PC-9 (cell line): ENCODE measurements at regions not wholly inside any gene's neighbourhood (a gene's known extent, or its start where the extent isn't known, plus 50 kb on each side); places are given as distances from the start of the nearest gene placed in this dataset.

Experiments used
- BruUV-seq: library from RNA; stranded (reverse); fragments of 400-500 nt; replicated peaks from 2 replicates; lab custom pipeline; 2021; lab: Mats Ljungman, UMichigan
- CTCF ChIA-PET: fragments of 300-600 bp; sonication (Branson Sonifier 250); formaldehyde crosslinking; loops from one replicate; lab custom pipeline; 2022; ENCODE audit warnings: antibody characterized with exemption; lab: Charles Lee
- POLR2A ChIA-PET: fragments of 300-600 bp; sonication (Branson Sonifier 250); formaldehyde crosslinking; loops from one replicate; lab custom pipeline; 2022; ENCODE audit warnings: antibody characterized with exemption; ENCODE audit not compliant: unreplicated experiment; lab: Charles Lee
- DNase-seq, 2 experiments: peaks; one replicate each; pipeline versions ENCODE4 v3.0.0 to v3.0.0-alpha.2; 2015 to 2022; ENCODE audit warnings: mixed read lengths in 1 of 2
- H2AFZ ChIP-seq: fragments of 200-600 bp; sonication (generic); 2 replicates; pipeline ENCODE4 v1.8.1; 2017; ENCODE audit warnings: antibody characterized with exemption
- H3F3A ChIP-seq: fragments of 200-600 bp; sonication (generic); 2 replicates; pipeline ENCODE4 v1.8.1; 2017; ENCODE audit warnings: antibody characterized with exemption, mild to moderate bottlenecking, low read depth; ENCODE audit not compliant: insufficient read depth
- H3K27ac ChIP-seq: fragments of 200-600 bp; sonication (generic); 2 replicates; pipeline ENCODE4 v1.6.1; 2016; ENCODE audit warnings: mixed run types
- H3K27me3 ChIP-seq: fragments of 200-600 bp; sonication (generic); 2 replicates; pipeline ENCODE4 v1.6.1; 2016; ENCODE audit warnings: low read depth, mixed run types; ENCODE audit not compliant: insufficient read depth
- H3K36me3 ChIP-seq: fragments of 200-600 bp; sonication (generic); 2 replicates; pipeline ENCODE4 v1.6.1; 2016; ENCODE audit warnings: low read depth, mixed run types
- H3K4me1 ChIP-seq: fragments of 200-600 bp; sonication (generic); replicated peaks from 2 replicates; pipeline ENCODE4 v1.6.1; 2016; ENCODE audit warnings: mixed run types; ENCODE audit not compliant: insufficient read depth
- H3K4me2 ChIP-seq: fragments of 200-600 bp; sonication (generic); 2 replicates; pipeline ENCODE4 v1.6.1; 2017; ENCODE audit warnings: mixed run types
- H3K4me3 ChIP-seq: fragments of 200-600 bp; sonication (generic); 2 replicates; pipeline ENCODE4 v1.6.1; 2016; ENCODE audit warnings: mixed run types
- H3K79me2 ChIP-seq: fragments of 200-600 bp; sonication (generic); 2 replicates; pipeline ENCODE4 v1.6.1; 2017; ENCODE audit warnings: low read depth, mixed run types
- H3K9me2 ChIP-seq: fragments of 200-600 bp; sonication (generic); 2 replicates; pipeline ENCODE4 v1.8.1; 2017; ENCODE audit warnings: mild to moderate bottlenecking; ENCODE audit not compliant: insufficient read depth
- H3K9me3 ChIP-seq: fragments of 200-600 bp; sonication (generic); 2 replicates; pipeline ENCODE4 v1.8.1; 2016; ENCODE audit warnings: low read depth; ENCODE audit not compliant: insufficient read depth
- H4K20me1 ChIP-seq: fragments of 200-600 bp; sonication (generic); 2 replicates; pipeline ENCODE4 v1.8.1; 2017; ENCODE audit not compliant: insufficient read depth
- EZH2 ChIP-seq: fragments of 200-600 bp; sonication (generic); IDR thresholded peaks from 2 replicates; pipeline ENCODE4 v1.8.0; 2017; ENCODE audit warnings: antibody characterized with exemption, low read depth
- intact Hi-C: fragments of 100-400 bp; cut with micrococcal nuclease; formaldehyde crosslinking; loops from one replicate; pipeline ENCODE4 v1.10.0; 2022; ENCODE audit not compliant: unreplicated experiment
- TF ChIP-seq, protein P1 (sequence below): fragments of 200-600 bp; sonication (generic); conservative IDR thresholded peaks from 2 replicates; pipeline ENCODE4 v1.6.1; 2017; ENCODE audit warnings: mixed run types, antibody characterized with exemption, mild to moderate bottlenecking, moderate library complexity

DNA sequence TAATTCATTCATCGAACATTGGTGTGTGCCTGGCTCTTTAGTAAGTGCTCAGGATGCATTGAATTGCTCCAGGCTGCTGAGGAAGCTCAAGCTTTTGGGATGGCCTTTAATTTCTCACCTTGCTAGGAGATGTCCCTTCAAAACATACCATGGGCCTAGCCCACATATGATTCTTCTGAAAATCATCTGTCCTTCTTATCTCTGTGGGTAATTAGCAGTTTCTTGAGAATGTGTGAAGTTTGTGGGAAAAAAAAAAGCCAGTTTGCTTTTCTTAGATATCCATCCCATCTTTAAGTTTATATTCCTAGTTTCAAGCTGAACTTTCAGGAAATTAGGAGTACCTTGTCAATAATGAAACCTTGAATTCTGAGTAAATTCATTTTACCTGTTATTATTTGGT is 532.3 kb upstream of the SUCLG2 start:
- no peak overlapping the region for H2AFZ ChIP-seq
- no peaks in the 10 kb centered on the region for H4K20me1 ChIP-seq
- no TSS peak for BruUV-seq
- ChIA-PET CTCF (no interaction called here), POLR2A (no interaction called here)
- H3K9me2 ChIP-seq, result no peaks in the 10 kb centered on the region
- H3K79me2 ChIP-seq, result no peaks in the 10 kb centered on the region
- no peak for TF ChIP-seq EZH2
- TF ChIP-seq, protein P1, sequence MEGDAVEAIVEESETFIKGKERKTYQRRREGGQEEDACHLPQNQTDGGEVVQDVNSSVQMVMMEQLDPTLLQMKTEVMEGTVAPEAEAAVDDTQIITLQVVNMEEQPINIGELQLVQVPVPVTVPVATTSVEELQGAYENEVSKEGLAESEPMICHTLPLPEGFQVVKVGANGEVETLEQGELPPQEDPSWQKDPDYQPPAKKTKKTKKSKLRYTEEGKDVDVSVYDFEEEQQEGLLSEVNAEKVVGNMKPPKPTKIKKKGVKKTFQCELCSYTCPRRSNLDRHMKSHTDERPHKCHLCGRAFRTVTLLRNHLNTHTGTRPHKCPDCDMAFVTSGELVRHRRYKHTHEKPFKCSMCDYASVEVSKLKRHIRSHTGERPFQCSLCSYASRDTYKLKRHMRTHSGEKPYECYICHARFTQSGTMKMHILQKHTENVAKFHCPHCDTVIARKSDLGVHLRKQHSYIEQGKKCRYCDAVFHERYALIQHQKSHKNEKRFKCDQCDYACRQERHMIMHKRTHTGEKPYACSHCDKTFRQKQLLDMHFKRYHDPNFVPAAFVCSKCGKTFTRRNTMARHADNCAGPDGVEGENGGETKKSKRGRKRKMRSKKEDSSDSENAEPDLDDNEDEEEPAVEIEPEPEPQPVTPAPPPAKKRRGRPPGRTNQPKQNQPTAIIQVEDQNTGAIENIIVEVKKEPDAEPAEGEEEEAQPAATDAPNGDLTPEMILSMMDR, result no peak
- no peak for DNase-seq
- intact Hi-C loops, result no loop called here
- H3K4me2 ChIP-seq, result no peak overlapping the region
- no peak overlapping the region for H3K4me3 ChIP-seq
- no peaks in the 10 kb centered on the region for H3K27me3 ChIP-seq
- H3K4me1 ChIP-seq, result no peaks in the 10 kb centered on the region
- H3K9me3 ChIP-seq, result no peaks in the 10 kb centered on the region
- no peak overlapping the region for H3K27ac ChIP-seq
- no peaks in the 10 kb centered on the region for H3F3A ChIP-seq
- H3K36me3 ChIP-seq, result no peaks in the 10 kb centered on the region

DNA sequence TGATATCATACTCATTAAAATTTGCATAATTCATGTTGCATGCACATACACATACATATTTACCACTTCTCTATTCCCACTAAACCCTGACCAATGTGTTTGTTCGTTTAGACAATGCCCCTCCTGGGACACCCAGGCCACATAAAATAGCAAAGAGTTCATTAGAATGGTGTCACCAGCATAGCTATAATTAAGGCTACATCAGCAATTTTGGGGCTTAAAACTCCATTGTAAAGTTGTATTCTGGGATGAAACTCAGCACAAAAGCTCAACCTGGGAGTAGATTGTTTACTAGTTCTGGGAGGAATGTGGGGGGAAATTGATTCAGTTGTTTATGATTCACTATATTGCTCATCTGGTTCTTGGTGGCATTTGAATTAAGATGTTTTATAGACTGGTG is 522.2 kb upstream of the SUCLG2 start:
- Histone ChIP-seq H3K9me3 (no peaks in the 10 kb centered on the region), H3K4me2 (no peak overlapping the region), H3K27me3 (no peaks in the 10 kb centered on the region), H3K36me3 (no peaks in the 10 kb centered on the region), H3K27ac (no peak overlapping the region), H4K20me1 (no peaks in the 10 kb centered on the region), H3K4me1 (no peaks in the 10 kb centered on the region), H3K79me2 (no peaks in the 10 kb centered on the region), H3F3A (no peaks in the 10 kb centered on the region), H3K9me2 (no peaks in the 10 kb centered on the region), H3K4me3 (no peak overlapping the region), H2AFZ (no peak overlapping the region)
- intact Hi-C loops, result no loop called here
- ChIA-PET POLR2A (no interaction called here), CTCF (no interaction called here)
- DNase-seq, result no peak
- BruUV-seq, result no TSS peak
- no peak for TF ChIP-seq EZH2
- TF ChIP-seq, protein P1, result no peak

DNA sequence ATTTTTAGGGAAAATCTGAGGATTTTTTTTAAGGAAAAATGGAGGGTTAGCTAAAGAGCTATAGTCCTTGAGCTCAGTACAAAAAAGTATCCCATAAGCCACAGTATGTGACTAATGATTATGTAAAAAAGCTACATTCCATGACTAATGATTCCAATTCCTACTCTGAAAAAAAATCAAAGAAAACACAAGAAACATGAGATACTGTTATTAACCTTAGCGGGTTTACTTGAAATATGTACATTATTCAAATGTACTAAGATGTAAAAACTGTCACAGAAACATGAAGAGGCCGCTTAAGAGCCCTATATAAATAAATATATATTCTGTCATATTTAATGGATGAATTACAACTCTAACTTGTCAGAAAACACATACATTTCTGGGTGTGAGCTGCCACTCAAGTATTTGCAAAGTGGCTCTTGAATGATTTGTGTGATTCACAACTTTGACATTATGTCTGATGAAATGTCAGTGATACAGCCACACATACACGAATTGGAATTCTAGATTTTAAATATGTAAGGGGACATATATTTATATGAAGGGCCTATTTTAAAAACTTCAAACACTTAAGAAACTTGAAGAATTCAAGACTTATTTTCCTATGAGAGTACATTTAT is 518.7 kb upstream of the SUCLG2 start:
- BruUV-seq, result no TSS peak
- TF ChIP-seq EZH2, result no peak
- TF ChIP-seq, protein P1, result no peak
- CTCF ChIA-PET, result no interaction called here

More for the DNA sequence above, 518.7 kb upstream of the SUCLG2 start:
- Histone ChIP-seq H2AFZ (no peak overlapping the region), H3K9me3 (no peaks in the 10 kb centered on the region), H4K20me1 (no peaks in the 10 kb centered on the region), H3K27ac (no peak overlapping the region), H3K4me3 (no peak overlapping the region), H3K36me3 (no peaks in the 10 kb centered on the region), H3F3A (no peaks in the 10 kb centered on the region), H3K27me3 (no peaks in the 10 kb centered on the region), H3K9me2 (no peaks in the 10 kb centered on the region), H3K4me1 (no peaks in the 10 kb centered on the region), H3K4me2 (no peak overlapping the region), H3K79me2 (no peaks in the 10 kb centered on the region)
- intact Hi-C loops, result no loop called here
- POLR2A ChIA-PET, result no interaction called here
- DNase-seq, result no peak
